K562 (cell line): ENCODE measurements at regions not wholly inside any gene's neighbourhood (a gene's known extent, or its start where the extent isn't known, plus 50 kb on each side); places are given as distances from the start of the nearest gene placed in this dataset.

ENCODE experiments used
- ATAC-seq: fragments of 200-7000 bp; cut with Tn5 transposase; 3 replicates; pipeline ENCODE4 v1.9.1; 2020; ENCODE audit warnings: moderate library complexity
- BruUV-seq: library from RNA; stranded (reverse); fragments of 400-500 nt; replicated peaks from 2 replicates; lab custom pipeline; 2021; lab: Mats Ljungman, UMichigan
- CTCF ChIA-PET: fragments of 300-600 bp; formaldehyde crosslinking; extraction: SDS; loops from one replicate; lab custom pipeline; 2021; ENCODE audit warnings: low intra/inter-chr PET ratio; lab: Yijun Ruan, JAX
- POLR2A ChIA-PET: fragments of 300-600, 350-650 bp; sonication (Branson Sonifier 250); formaldehyde crosslinking; extraction: SDS; loops from one replicate; lab custom pipeline; 2021; ENCODE audit warnings: antibody characterized with exemption, inconsistent platforms; lab: Yijun Ruan, JAX
- DNase-seq, 4 experiments: peaks; one replicate each; pipeline versions ENCODE4 v3.0.0 to v3.0.0-alpha.2; 2011 to 2018; ENCODE audit warnings: low spot score in 3 of 4, mixed read lengths in 3 of 4; ENCODE audit errors: extremely low read depth in 1 of 4
- FAIRE-seq: peaks from 2 replicates; lab custom pipeline; 2011; peaks lifted over from hg19 to GRCh38; lab: Jason Lieb, UNC
- H2AFZ ChIP-seq: 2 replicates; pipeline ENCODE4 v1.6.0; 2011; ENCODE audit warnings: low read depth, low read length, control low read depth, inconsistent platforms
- H3K27ac ChIP-seq: fragments of 200-600 bp; 3 replicates; pipeline ENCODE4 v1.8.0; 2011; ENCODE audit warnings: low read depth, mild to moderate bottlenecking, control low read depth, inconsistent platforms, low read length, moderate library complexity, mixed read lengths; ENCODE audit errors: extremely low read depth
- H3K27me3 ChIP-seq, 2 experiments: fragments of 300-600 bp in 1 of 2; 2 replicates in 1 of 2; 3 replicates in 1 of 2; pipeline versions ENCODE4 v1.6.0 to v1.8.0; 2011; ENCODE audit warnings: inconsistent platforms in 2 of 2, low read length in 2 of 2, mild to moderate bottlenecking in 1 of 2, mixed read lengths in 1 of 2, moderate library complexity in 1 of 2; ENCODE audit not compliant: control insufficient read depth in 2 of 2, insufficient read depth in 2 of 2
- H3K36me3 ChIP-seq: fragments of 300-600 bp; 3 replicates; pipeline ENCODE4 v1.8.0; 2011; ENCODE audit warnings: mild to moderate bottlenecking, low read length, inconsistent platforms; ENCODE audit not compliant: control insufficient read depth, insufficient read depth
- H3K4me1 ChIP-seq, 2 experiments: fragments of 200-600 bp in 1 of 2; replicated peaks in 1 of 2; 2 replicates in 1 of 2; 3 replicates in 1 of 2; pipeline versions ENCODE4 v1.5.1 to v1.8.0; 2011; ENCODE audit warnings: inconsistent platforms in 2 of 2, low read length in 2 of 2, mild to moderate bottlenecking in 1 of 2, mixed read lengths in 1 of 2, moderate library complexity in 1 of 2; ENCODE audit not compliant: control insufficient read depth in 2 of 2, insufficient read depth in 2 of 2
- H3K4me2 ChIP-seq: 2 replicates; pipeline ENCODE4 v1.6.1; 2011; ENCODE audit warnings: low read length, control low read depth, inconsistent platforms, mixed read lengths; ENCODE audit not compliant: insufficient read depth
- H3K4me3 ChIP-seq: fragments of 200-600 bp; sonication (generic), shearing (Covaris generic); 2 replicates; pipeline ENCODE4 v1.5.1; 2016; ENCODE audit warnings: control low read depth, inconsistent platforms
- H3K79me2 ChIP-seq: fragments of 200-600 bp; 3 replicates; pipeline ENCODE4 v1.8.0; 2011; ENCODE audit warnings: low read length, inconsistent platforms; ENCODE audit not compliant: control insufficient read depth, insufficient read depth
- H3K9ac ChIP-seq, 2 experiments: 2 replicates each; pipeline versions ENCODE4 v1.6.0 to v1.6.1; 2011; ENCODE audit warnings: low read depth in 2 of 2, low read length in 2 of 2, control low read depth in 1 of 2, inconsistent platforms in 1 of 2, mild to moderate bottlenecking in 1 of 2, mixed read lengths in 1 of 2; ENCODE audit not compliant: insufficient read depth in 1 of 2
- H3K9me1 ChIP-seq: one replicate; pipeline ENCODE4 v1.6.0; 2011; ENCODE audit warnings: inconsistent platforms, mild to moderate bottlenecking, low read length, moderate library complexity; ENCODE audit not compliant: control insufficient read depth, insufficient read depth
- H3K9me3 ChIP-seq: replicated peaks from 2 replicates; pipeline ENCODE4 v1.5.1; 2011; ENCODE audit warnings: low read depth, low read length, inconsistent platforms; ENCODE audit not compliant: control insufficient read depth, insufficient read depth
- H4K20me1 ChIP-seq: replicated peaks from 2 replicates; pipeline ENCODE4 v1.6.1; 2011; ENCODE audit warnings: low read length, inconsistent platforms, mixed read lengths; ENCODE audit not compliant: control insufficient read depth, insufficient read depth
- NR2C1 ChIP-seq, 2 experiments: fragments of 450-650 bp; IDR thresholded peaks; 2 replicates each; pipeline ENCODE4 v1.6.1; 2017; ENCODE audit warnings: mild to moderate bottlenecking in 2 of 2, antibody characterized with exemption in 1 of 2, inconsistent platforms in 1 of 2, missing compliant biosample characterization in 1 of 2, missing genetic modification characterization in 1 of 2
- THRA ChIP-seq: fragments of 450-650 bp; IDR thresholded peaks from 2 replicates; pipeline ENCODE4 v1.6.1; 2017; ENCODE audit warnings: mild to moderate bottlenecking, moderate library complexity
- ZNF232 ChIP-seq: sonication (generic); formaldehyde crosslinking; IDR thresholded peaks from 2 replicates; pipeline ENCODE4 v1.8.0; 2022; ENCODE audit warnings: mild to moderate bottlenecking, missing genetic modification reagents
- ZNF280B ChIP-seq: fragments of 250-450 bp; sonication (Bioruptor Pico); IDR thresholded peaks from 2 replicates; pipeline ENCODE4 v1.5.1; 2021; ENCODE audit warnings: mild to moderate bottlenecking
- WGBS: fragments of 100-300 bp; shearing (Covaris generic); methylation state at CpG from one replicate; pipeline ENCODE4 v1.1.6; 2016; ENCODE audit warnings: low coverage, mixed read lengths; ENCODE audit not compliant: insufficient coverage; ENCODE audit errors: missing lambda C conversion rate; 5-methylcytosine and 5-hydroxymethylcytosine counted together
- in situ Hi-C: fragments of 300-500 bp; cut with MboI; formaldehyde crosslinking; loops from 4 replicates; pipeline ENCODE4 v1.15.0; 2018; ENCODE audit warnings: inconsistent platforms, mixed read lengths
- intact Hi-C: fragments of 100-400 bp; cut with micrococcal nuclease; formaldehyde crosslinking; loops from 2 replicates; pipeline ENCODE4 v1.14.2; 2022

- TF ChIP-seq THRA: no peak
- no peak for TF ChIP-seq ZNF280B (CRISPR knock-in tag)
- no peak for TF ChIP-seq NR2C1 (IDR thresholded peaks at IDR 0.05)
- TF ChIP-seq NR2C1 (tag; IDR thresholded peaks at IDR 0.05): no peak
- no peak for TF ChIP-seq ZNF232 (CRISPR knock-in tag)
- no peak for ATAC-seq
- no peak overlapping the region for H3K4me2 ChIP-seq
- H3K27ac ChIP-seq: no peak overlapping the region
- H3K36me3 ChIP-seq: no peaks in the 10 kb centered on the region
- POLR2A ChIA-PET: interaction anchor here (0.7 to 1.0 kb wide), 2 partner anchors 856 to 1062 kb away, joined by 3 read pairs; no protein-coding TSS in a partner anchor
- H3K9me3 ChIP-seq: no peaks in the 10 kb centered on the region
- H3K4me3 ChIP-seq: no peak overlapping the region
- no peak for FAIRE-seq
- no peak for DNase-seq
- peaks cover 19 to 67% of the 10 kb centered on the region in 2 experiments; a peak in 4 of 5 replicates for H3K27me3 ChIP-seq
- no peak overlapping the region for H3K9ac ChIP-seq
- H4K20me1 ChIP-seq: no peaks in the 10 kb centered on the region; the same call in 1 of the 2 replicates
- 0% methylated on average over 1 of the region's 1 CpG for WGBS
- CTCF ChIA-PET: no interaction called here
- intact Hi-C loops: no loop called here
- no peaks in the 10 kb centered on the region for H3K79me2 ChIP-seq
- no peaks in the 10 kb centered on the region for H3K9me1 ChIP-seq
- in situ Hi-C loops: loop anchor here (10.0 kb wide), 2 partner anchors 1062 to 1272 kb away; no protein-coding TSS in a partner anchor
- 0 out of 5 replicates have a peak, but pooled peaks cover 0 to 4% of the 10 kb centered on the region in 2 experiments for H3K4me1 ChIP-seq
- BruUV-seq: no TSS peak
- H2AFZ ChIP-seq: no peak overlapping the region
These were observed 265.0 kb downstream of the CDC5L start for GRCh38 chr6:44652547-44652946.
